Neural cell (in vitro differentiated cells): ENCODE measurements at regions not wholly inside any gene's neighbourhood (a gene's known extent, or its start where the extent isn't known, plus 50 kb on each side); places are given as distances from the start of the nearest gene placed in this dataset.

Experiments used
- H2AFZ ChIP-seq: fragments of 200-600, 300-800 bp; sonication (generic), shearing (Covaris generic); 2 replicates; pipeline ENCODE4 v1.6.0; 2014; ENCODE audit warnings: low read depth, mild to moderate bottlenecking, antibody characterized with exemption, low read length, moderate library complexity
- H3F3A ChIP-seq: fragments of 200-600 bp; shearing (Covaris generic); 2 replicates; pipeline ENCODE4 v1.6.1; 2016; ENCODE audit warnings: mild to moderate bottlenecking, moderate library complexity, mixed read lengths, antibody characterized with exemption, low read length; ENCODE audit not compliant: insufficient read depth, poor library complexity, severe bottlenecking
- H3K27ac ChIP-seq: fragments of 200-600, 300-800 bp; sonication (generic), shearing (Covaris generic); 2 replicates; pipeline ENCODE4 v1.5.1; 2014; ENCODE audit warnings: mild to moderate bottlenecking, low read length, moderate library complexity
- H3K27me3 ChIP-seq: fragments of 300-800, 200-600 bp; sonication (generic), shearing (Covaris generic); 2 replicates; pipeline ENCODE4 v1.6.0; 2014; ENCODE audit warnings: mild to moderate bottlenecking, low read depth, low read length, moderate library complexity; ENCODE audit not compliant: insufficient read depth
- H3K36me3 ChIP-seq: fragments of 300-800, 200-600 bp; sonication (generic), shearing (Covaris generic); 2 replicates; pipeline ENCODE4 v1.5.1; 2014; ENCODE audit warnings: mild to moderate bottlenecking, antibody characterized with exemption, low read length, moderate library complexity; ENCODE audit not compliant: insufficient read depth
- H3K4me2 ChIP-seq: fragments of 300-800, 200-600 bp; sonication (generic), shearing (Covaris generic); 2 replicates; pipeline ENCODE4 v1.6.0; 2014; ENCODE audit warnings: mild to moderate bottlenecking, low read length
- H3K4me3 ChIP-seq: fragments of 300-800, 200-600 bp; sonication (generic), shearing (Covaris generic); 2 replicates; pipeline ENCODE4 v1.5.1; 2014; ENCODE audit warnings: mild to moderate bottlenecking, low read length, moderate library complexity
- H3K79me2 ChIP-seq: fragments of 200-600 bp; shearing (Covaris generic); replicated peaks from 2 replicates; pipeline ENCODE4 v1.6.0; 2014; ENCODE audit warnings: mild to moderate bottlenecking, low read length, moderate library complexity; ENCODE audit not compliant: insufficient read depth
- H3K9ac ChIP-seq: fragments of 300-800, 200-600 bp; sonication (generic), shearing (Covaris generic); 2 replicates; pipeline ENCODE4 v1.6.1; 2016; ENCODE audit warnings: mild to moderate bottlenecking, low read length, mixed read lengths
- H3K9me2 ChIP-seq: fragments of 200-600 bp; shearing (Covaris generic); 2 replicates; pipeline ENCODE4 v1.6.1; 2016; ENCODE audit warnings: mild to moderate bottlenecking, low read length, mixed read lengths; ENCODE audit not compliant: insufficient read depth
- H3K9me3 ChIP-seq: fragments of 200-600, 300-800 bp; sonication (generic), shearing (Covaris generic); 2 replicates; pipeline ENCODE4 v1.6.1; 2016; ENCODE audit warnings: mild to moderate bottlenecking, mixed run types, low read length, moderate library complexity, mixed read lengths
- H4K20me1 ChIP-seq: fragments of 200-600 bp; shearing (Covaris generic); 2 replicates; pipeline ENCODE4 v1.6.1; 2016; ENCODE audit warnings: mild to moderate bottlenecking, mixed run types; ENCODE audit not compliant: insufficient read depth
- EP300 ChIP-seq: fragments of 450-650 bp; conservative IDR thresholded peaks from 2 replicates; pipeline ENCODE4 v1.6.1; 2014; ENCODE audit warnings: antibody characterized with exemption, mild to moderate bottlenecking, moderate library complexity; ENCODE audit not compliant: poor library complexity, severe bottlenecking
- EZH2 ChIP-seq: fragments of 200-600, 300-800 bp; shearing (Covaris generic), sonication (generic); IDR thresholded peaks from 2 replicates; pipeline ENCODE4 v1.6.1; 2014; ENCODE audit warnings: antibody characterized with exemption, low read length, borderline replicate concordance, mild to moderate bottlenecking; ENCODE audit not compliant: insufficient read depth, poor library complexity, severe bottlenecking
- MXI1 ChIP-seq: fragments of 450-650 bp; conservative IDR thresholded peaks from 2 replicates; pipeline ENCODE4 v1.6.1; 2014; ENCODE audit warnings: antibody characterized with exemption, mild to moderate bottlenecking; ENCODE audit not compliant: poor library complexity, severe bottlenecking
- POLR2AphosphoS5 ChIP-seq: IDR thresholded peaks from 2 replicates; pipeline ENCODE4 v1.6.1; 2012
- RAD21 ChIP-seq: fragments of 450-650 bp; conservative IDR thresholded peaks from 2 replicates; pipeline ENCODE4 v1.6.1; 2014; ENCODE audit warnings: antibody characterized with exemption, mild to moderate bottlenecking, moderate library complexity
- SMC3 ChIP-seq: fragments of 450-650 bp; conservative IDR thresholded peaks from 2 replicates; pipeline ENCODE4 v1.6.1; 2014; ENCODE audit warnings: antibody characterized with exemption, mild to moderate bottlenecking, moderate library complexity; ENCODE audit not compliant: poor library complexity
- TAF1 ChIP-seq: IDR thresholded peaks from 2 replicates; pipeline ENCODE4 v1.6.1; 2012; ENCODE audit warnings: low read depth
- TF ChIP-seq, protein P1 (sequence below): IDR thresholded peaks from 2 replicates; pipeline ENCODE4 v1.6.1; 2012; ENCODE audit warnings: borderline replicate concordance
- TF ChIP-seq, protein P2 (sequence below): fragments of 450-650 bp; IDR thresholded peaks from 2 replicates; pipeline ENCODE4 v1.5.1; 2014; ENCODE audit warnings: antibody characterized with exemption, mild to moderate bottlenecking, moderate library complexity; ENCODE audit not compliant: poor library complexity, severe bottlenecking

DNA sequence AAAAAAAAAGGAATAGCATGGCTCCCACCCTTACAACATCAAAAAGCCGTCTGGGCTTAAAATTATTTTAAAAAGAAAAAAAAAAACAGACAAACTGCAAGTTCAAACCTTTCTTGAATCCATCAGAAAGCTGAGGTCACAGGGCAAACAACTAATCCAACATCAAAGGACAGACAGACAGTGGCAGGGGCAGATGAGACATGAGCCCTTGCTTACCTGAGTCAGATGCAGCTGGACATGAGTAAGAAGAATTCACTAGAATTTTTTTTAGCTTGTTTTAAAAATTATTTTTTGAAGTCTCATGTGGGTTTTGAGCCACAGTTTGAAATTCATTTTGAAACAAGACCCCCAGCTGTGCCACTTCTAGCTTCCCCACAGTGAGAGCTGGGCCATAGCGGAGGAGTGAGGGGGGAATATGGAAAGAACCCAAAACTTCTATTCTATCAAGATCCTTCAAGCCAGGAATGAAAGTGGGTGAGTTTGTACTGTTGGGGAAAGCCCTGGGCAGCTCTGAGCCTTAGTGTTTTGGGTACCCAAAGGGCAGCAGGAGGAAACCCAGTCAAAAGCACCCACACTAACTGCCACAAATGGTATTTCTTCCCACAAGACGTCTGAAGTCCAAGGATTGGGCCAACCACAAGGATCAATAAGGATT is 111.4 kb downstream of the ATXN3L start:
- no peaks in the 10 kb centered on the region for H3K27me3 ChIP-seq
- H3F3A ChIP-seq: no peaks in the 10 kb centered on the region
- no peaks in the 10 kb centered on the region for H3K79me2 ChIP-seq
- H2AFZ ChIP-seq: no peak overlapping the region
- no peak overlapping the region for H3K27ac ChIP-seq
- no peaks in the 10 kb centered on the region for H3K36me3 ChIP-seq
- H3K4me3 ChIP-seq: no peak overlapping the region
- no peaks in the 10 kb centered on the region for H3K9me3 ChIP-seq
- no peaks in the 10 kb centered on the region for H3K9me2 ChIP-seq
- H4K20me1 ChIP-seq: no peaks in the 10 kb centered on the region
- H3K9ac ChIP-seq: no peak overlapping the region
- no peak overlapping the region for H3K4me2 ChIP-seq
- TF ChIP-seq SMC3 (no peak), MXI1 (no peak), EP300 (no peak), POLR2AphosphoS5 (no peak), EZH2 (no peak), RAD21 (no peak), TAF1 (no peak)
- TF ChIP-seq, protein P1, sequence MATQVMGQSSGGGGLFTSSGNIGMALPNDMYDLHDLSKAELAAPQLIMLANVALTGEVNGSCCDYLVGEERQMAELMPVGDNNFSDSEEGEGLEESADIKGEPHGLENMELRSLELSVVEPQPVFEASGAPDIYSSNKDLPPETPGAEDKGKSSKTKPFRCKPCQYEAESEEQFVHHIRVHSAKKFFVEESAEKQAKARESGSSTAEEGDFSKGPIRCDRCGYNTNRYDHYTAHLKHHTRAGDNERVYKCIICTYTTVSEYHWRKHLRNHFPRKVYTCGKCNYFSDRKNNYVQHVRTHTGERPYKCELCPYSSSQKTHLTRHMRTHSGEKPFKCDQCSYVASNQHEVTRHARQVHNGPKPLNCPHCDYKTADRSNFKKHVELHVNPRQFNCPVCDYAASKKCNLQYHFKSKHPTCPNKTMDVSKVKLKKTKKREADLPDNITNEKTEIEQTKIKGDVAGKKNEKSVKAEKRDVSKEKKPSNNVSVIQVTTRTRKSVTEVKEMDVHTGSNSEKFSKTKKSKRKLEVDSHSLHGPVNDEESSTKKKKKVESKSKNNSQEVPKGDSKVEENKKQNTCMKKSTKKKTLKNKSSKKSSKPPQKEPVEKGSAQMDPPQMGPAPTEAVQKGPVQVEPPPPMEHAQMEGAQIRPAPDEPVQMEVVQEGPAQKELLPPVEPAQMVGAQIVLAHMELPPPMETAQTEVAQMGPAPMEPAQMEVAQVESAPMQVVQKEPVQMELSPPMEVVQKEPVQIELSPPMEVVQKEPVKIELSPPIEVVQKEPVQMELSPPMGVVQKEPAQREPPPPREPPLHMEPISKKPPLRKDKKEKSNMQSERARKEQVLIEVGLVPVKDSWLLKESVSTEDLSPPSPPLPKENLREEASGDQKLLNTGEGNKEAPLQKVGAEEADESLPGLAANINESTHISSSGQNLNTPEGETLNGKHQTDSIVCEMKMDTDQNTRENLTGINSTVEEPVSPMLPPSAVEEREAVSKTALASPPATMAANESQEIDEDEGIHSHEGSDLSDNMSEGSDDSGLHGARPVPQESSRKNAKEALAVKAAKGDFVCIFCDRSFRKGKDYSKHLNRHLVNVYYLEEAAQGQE: no peak
- TF ChIP-seq, protein P2, sequence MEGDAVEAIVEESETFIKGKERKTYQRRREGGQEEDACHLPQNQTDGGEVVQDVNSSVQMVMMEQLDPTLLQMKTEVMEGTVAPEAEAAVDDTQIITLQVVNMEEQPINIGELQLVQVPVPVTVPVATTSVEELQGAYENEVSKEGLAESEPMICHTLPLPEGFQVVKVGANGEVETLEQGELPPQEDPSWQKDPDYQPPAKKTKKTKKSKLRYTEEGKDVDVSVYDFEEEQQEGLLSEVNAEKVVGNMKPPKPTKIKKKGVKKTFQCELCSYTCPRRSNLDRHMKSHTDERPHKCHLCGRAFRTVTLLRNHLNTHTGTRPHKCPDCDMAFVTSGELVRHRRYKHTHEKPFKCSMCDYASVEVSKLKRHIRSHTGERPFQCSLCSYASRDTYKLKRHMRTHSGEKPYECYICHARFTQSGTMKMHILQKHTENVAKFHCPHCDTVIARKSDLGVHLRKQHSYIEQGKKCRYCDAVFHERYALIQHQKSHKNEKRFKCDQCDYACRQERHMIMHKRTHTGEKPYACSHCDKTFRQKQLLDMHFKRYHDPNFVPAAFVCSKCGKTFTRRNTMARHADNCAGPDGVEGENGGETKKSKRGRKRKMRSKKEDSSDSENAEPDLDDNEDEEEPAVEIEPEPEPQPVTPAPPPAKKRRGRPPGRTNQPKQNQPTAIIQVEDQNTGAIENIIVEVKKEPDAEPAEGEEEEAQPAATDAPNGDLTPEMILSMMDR: no peak

DNA sequence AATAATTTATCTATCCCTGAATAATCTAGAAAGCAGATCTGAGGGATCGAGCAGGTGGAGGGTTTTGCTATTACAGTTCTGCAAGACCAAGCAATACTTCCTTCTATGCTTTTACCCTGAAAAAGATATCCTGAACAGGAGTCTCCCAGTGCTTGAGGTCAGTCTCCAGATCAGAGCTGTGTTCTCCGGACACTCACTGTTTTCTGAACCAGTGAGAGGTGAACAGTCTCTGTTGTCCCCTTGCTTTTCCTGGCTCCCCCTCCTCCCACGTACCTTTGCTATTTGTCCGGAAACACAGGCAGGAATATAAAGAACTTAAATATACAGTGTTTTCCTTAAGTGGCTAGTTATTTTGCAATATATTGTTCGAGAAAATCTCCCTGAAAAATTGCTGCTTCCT is 116.6 kb downstream of the ATXN3L start:
- H3K9me3 ChIP-seq: no peaks in the 10 kb centered on the region
- H3K27me3 ChIP-seq: no peaks in the 10 kb centered on the region
- no peak overlapping the region for H3K4me2 ChIP-seq
- H3K9ac ChIP-seq: no peak overlapping the region
- no peak overlapping the region for H2AFZ ChIP-seq
- no peaks in the 10 kb centered on the region for H3K36me3 ChIP-seq
- no peaks in the 10 kb centered on the region for H3F3A ChIP-seq
- TF ChIP-seq SMC3 (no peak), EP300 (no peak), RAD21 (no peak), POLR2AphosphoS5 (no peak), MXI1 (no peak), TAF1 (no peak), EZH2 (no peak)
- TF ChIP-seq, protein P1: no peak
- TF ChIP-seq, protein P2: no peak
- no peaks in the 10 kb centered on the region for H3K9me2 ChIP-seq
- H3K79me2 ChIP-seq: no peaks in the 10 kb centered on the region
- H3K27ac ChIP-seq: no peak overlapping the region
- H4K20me1 ChIP-seq: no peaks in the 10 kb centered on the region
- no peak overlapping the region for H3K4me3 ChIP-seq
